Progenitor cell of endocrine pancreas (in vitro differentiated cells): ENCODE measurements at regions not wholly inside any gene's neighbourhood (a gene's known extent, or its start where the extent isn't known, plus 50 kb on each side); places are given as distances from the start of the nearest gene placed in this dataset.

Source experiments
- DNase-seq: peaks from one replicate; pipeline ENCODE4 v3.0.0; 2021; ENCODE audit warnings: low spot score; ENCODE audit not compliant: unreplicated experiment
- H3K27ac Mint-ChIP-seq: 2 replicates; pipeline ENCODE4 v1.8.0; 2021; ENCODE audit warnings: mild to moderate bottlenecking, moderate library complexity, mixed read lengths
- H3K27me3 Mint-ChIP-seq: 2 replicates; pipeline ENCODE4 v1.8.0; 2021; ENCODE audit warnings: mixed read lengths
- H3K36me3 Mint-ChIP-seq: 2 replicates; pipeline ENCODE4 v1.8.0; 2022; ENCODE audit warnings: mixed read lengths; ENCODE audit not compliant: insufficient read depth
- H3K4me1 Mint-ChIP-seq: 2 replicates; pipeline ENCODE4 v1.8.0; 2021; ENCODE audit warnings: low read depth, mixed read lengths
- H3K4me3 Mint-ChIP-seq: 2 replicates; pipeline ENCODE4 v1.8.0; 2021; ENCODE audit warnings: low read depth, mild to moderate bottlenecking, moderate library complexity, mixed read lengths
- H3K9me3 Mint-ChIP-seq: 2 replicates; pipeline ENCODE4 v1.8.0; 2021; ENCODE audit warnings: low read depth, mixed read lengths
- TF ChIP-seq, protein P1 (sequence below): fragments of 200-600 bp; sonication (generic); IDR thresholded peaks from one replicate; pipeline ENCODE4 v1.5.0; 2021; ENCODE audit warnings: antibody characterized with exemption, mild to moderate bottlenecking; ENCODE audit not compliant: unreplicated experiment

DNA sequence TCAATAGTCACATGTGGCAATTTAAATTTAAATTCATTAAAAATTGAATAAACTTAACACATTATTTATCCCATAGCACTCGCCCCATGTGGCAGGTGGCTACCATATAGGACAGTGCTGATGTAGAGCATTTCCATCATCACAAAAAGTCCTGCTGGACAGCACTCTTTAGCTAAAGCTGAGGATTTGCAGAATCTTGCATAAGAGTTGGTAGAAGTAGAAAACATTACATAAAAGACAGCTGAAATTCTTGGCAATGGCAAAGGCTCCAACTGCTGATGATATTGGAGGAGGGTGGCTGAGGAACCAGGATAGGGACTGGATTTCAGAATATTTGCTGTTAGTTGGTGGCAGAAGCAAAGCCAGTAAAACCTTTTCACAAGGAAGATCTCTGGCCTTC, 230.7 kb upstream of the SATB1 start:
- H3K27me3 Mint-ChIP-seq: no peaks in the 10 kb centered on the region
- no peak for DNase-seq
- H3K27ac Mint-ChIP-seq: no peak overlapping the region
- H3K4me3 Mint-ChIP-seq: no peak overlapping the region
- peaks cover 8% of the 10 kb centered on the region for H3K4me1 Mint-ChIP-seq
- H3K9me3 Mint-ChIP-seq: no peaks in the 10 kb centered on the region
- TF ChIP-seq, protein P1, sequence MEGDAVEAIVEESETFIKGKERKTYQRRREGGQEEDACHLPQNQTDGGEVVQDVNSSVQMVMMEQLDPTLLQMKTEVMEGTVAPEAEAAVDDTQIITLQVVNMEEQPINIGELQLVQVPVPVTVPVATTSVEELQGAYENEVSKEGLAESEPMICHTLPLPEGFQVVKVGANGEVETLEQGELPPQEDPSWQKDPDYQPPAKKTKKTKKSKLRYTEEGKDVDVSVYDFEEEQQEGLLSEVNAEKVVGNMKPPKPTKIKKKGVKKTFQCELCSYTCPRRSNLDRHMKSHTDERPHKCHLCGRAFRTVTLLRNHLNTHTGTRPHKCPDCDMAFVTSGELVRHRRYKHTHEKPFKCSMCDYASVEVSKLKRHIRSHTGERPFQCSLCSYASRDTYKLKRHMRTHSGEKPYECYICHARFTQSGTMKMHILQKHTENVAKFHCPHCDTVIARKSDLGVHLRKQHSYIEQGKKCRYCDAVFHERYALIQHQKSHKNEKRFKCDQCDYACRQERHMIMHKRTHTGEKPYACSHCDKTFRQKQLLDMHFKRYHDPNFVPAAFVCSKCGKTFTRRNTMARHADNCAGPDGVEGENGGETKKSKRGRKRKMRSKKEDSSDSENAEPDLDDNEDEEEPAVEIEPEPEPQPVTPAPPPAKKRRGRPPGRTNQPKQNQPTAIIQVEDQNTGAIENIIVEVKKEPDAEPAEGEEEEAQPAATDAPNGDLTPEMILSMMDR: no peak
- H3K36me3 Mint-ChIP-seq: no peaks in the 10 kb centered on the region

DNA sequence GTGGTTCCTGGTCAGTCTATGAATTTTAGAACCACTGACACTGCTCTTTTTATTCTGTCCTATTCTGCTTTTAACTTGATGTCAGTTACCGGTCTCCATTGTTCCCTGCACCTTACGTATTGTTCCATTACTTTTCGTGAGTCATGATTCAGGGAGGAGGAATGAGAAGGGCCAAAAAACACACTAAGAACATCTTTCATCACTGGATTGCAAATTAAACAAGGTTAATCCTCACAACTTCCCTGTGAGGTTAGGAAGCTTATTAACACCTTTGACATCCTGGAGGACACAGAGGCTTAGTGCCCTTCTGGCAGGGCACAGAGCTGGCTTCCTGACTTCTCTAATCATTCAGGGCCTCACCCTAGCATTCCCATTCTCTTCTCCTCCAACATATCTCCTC, 227.6 kb upstream of the SATB1 start:
- H3K36me3 Mint-ChIP-seq: no peaks in the 10 kb centered on the region
- no peak for DNase-seq
- H3K4me3 Mint-ChIP-seq: no peak overlapping the region
- TF ChIP-seq, protein P1: no peak
- peaks cover 4% of the 10 kb centered on the region for H3K27me3 Mint-ChIP-seq
- H3K4me1 Mint-ChIP-seq: no peaks in the 10 kb centered on the region
- H3K9me3 Mint-ChIP-seq: no peaks in the 10 kb centered on the region
- H3K27ac Mint-ChIP-seq: no peak overlapping the region

DNA sequence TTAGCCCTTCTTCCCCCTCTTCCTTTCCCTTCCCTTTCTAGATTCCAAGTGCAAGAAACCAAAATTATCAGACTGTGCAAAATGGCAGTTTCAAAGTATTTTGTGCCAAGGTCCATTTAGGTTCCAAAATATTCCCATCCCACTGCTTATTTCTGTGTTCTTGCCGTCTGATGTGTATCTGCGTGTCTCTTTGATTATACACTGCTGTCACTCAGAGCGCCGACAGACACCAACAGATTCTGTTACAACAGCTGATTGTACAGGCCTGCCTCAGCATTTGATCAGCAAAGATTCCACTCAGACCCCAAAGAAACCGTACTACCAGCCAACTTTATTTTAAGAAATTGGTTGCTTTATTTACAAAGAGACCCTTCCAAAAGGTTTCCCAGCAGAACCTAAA, 225.6 kb upstream of the SATB1 start:
- Mint-ChIP-seq H3K4me3 (no peak overlapping the region), H3K4me1 (no peaks in the 10 kb centered on the region), H3K27me3 (peaks cover 5% of the 10 kb centered on the region), H3K36me3 (no peaks in the 10 kb centered on the region), H3K27ac (no peak overlapping the region), H3K9me3 (no peaks in the 10 kb centered on the region)
- no peak for DNase-seq
- TF ChIP-seq, protein P1: no peak

DNA sequence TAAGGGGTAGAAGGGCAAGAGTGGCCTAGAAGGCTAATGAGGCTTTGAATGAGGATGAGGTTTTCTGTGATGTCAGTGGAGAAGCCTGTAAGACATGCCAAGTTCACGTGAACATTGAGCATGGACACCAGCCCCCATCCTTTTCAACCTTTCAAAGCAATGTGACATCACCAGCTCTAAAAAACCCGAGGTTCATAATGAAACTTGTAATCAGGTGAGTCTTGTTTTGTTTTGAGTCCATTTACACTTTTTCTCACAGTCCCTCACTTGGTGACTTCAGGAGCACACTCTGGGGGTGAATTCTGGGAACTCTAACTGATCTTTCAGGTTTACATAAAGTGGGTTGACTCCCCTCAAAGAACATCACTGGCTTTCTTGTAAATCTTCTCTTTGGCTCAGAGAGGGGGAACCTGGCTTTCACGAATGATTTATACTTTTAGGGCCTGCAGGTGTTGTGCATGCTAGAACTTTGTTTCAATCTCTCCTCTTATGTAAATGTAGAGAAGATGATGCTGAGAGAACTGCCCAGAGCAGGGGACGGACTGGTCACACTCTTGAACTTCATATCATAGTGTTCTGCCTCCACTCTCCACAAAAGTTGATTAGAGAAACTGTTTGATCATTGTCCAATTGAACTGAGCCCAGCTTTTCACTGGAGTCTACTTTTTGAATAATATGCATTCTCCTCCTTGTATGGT, 224.7 kb upstream of the SATB1 start:
- no peak for DNase-seq
- TF ChIP-seq, protein P1: no peak
- Mint-ChIP-seq H3K9me3 (no peaks in the 10 kb centered on the region), H3K4me3 (no peak overlapping the region), H3K4me1 (no peaks in the 10 kb centered on the region), H3K36me3 (no peaks in the 10 kb centered on the region), H3K27ac (no peak overlapping the region), H3K27me3 (peaks cover 5% of the 10 kb centered on the region)

DNA sequence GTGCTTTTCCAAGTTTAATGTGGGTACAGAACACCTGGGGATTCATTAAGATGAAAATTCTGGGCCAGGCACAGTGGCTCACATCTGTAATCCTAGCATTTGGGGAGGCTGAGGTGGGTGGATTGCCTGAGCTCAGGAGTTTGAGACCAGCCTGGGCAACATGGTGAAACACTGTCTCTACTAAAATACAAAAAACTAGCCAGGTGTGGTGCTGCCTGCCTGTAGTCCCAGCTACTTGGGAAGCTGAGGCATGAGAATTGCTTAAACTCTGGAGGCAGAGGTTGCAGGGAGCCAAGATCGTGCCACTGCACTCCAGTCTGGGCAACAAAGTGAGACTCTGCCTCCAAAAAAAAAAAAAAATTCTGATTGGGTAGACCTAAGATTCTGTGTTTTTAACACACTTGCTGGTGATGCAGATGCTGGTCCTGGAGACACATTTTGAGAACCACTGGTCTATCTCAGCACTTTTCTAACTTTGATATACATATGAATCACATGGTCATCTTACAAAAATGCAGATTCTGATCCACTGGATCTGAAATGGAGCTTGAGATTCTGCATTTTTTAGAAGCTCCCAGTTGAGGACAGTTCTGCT, 223.8 kb upstream of the SATB1 start:
- no peak for DNase-seq
- Mint-ChIP-seq H3K9me3 (no peaks in the 10 kb centered on the region), H3K4me3 (no peak overlapping the region), H3K36me3 (no peaks in the 10 kb centered on the region), H3K4me1 (no peaks in the 10 kb centered on the region), H3K27ac (no peak overlapping the region), H3K27me3 (peaks cover 5% of the 10 kb centered on the region)
- TF ChIP-seq, protein P1: no peak
